HCT116 (cell line): ENCODE measurements at regions not wholly inside any gene's neighbourhood (a gene's known extent, or its start where the extent isn't known, plus 50 kb on each side); places are given as distances from the start of the nearest gene placed in this dataset.

Experiments used
- ATAC-seq: fragments of 200-7000 bp; cut with Tn5 transposase; 2 replicates; pipeline ENCODE4 v1.9.1; 2020; ENCODE audit warnings: mild to moderate bottlenecking, moderate library complexity
- BruUV-seq: library from RNA; stranded (reverse); fragments of 400-500 nt; replicated peaks from 2 replicates; lab custom pipeline; 2021; lab: Mats Ljungman, UMichigan
- CTCF ChIA-PET: fragments of 300-600 bp; sonication (Branson Sonifier 250); formaldehyde crosslinking; loops from one replicate; lab custom pipeline; 2021; ENCODE audit warnings: antibody characterized with exemption; lab: Charles Lee
- POLR2A ChIA-PET: fragments of 300-600, 350-600 bp; sonication (Branson Sonifier 250); formaldehyde crosslinking; loops from one replicate; lab custom pipeline; 2021; ENCODE audit warnings: antibody characterized with exemption; lab: Charles Lee
- RAD21 ChIA-PET, 2 experiments: fragments of 300-600 bp; sonication (Branson Sonifier 250); formaldehyde crosslinking; loops; one replicate each; lab custom pipeline; 2023; ENCODE audit warnings: low total read pairs in 2 of 2; ENCODE audit not compliant: uncharacterized antibody in 2 of 2, unreplicated experiment in 2 of 2, low non-redundant PET in 1 of 2; lab: Charles Lee
- DNase-seq: peaks from one replicate; pipeline ENCODE4 v3.0.0-alpha.2; 2010; ENCODE audit warnings: low read depth, low spot score
- H2AFZ ChIP-seq: fragments of 200-600 bp; shearing (Covaris generic), sonication (generic); 2 replicates; pipeline ENCODE4 v1.6.1; 2017; ENCODE audit warnings: low read depth, mixed run types, mixed read lengths, antibody characterized with exemption, low read length; ENCODE audit not compliant: poor library complexity, severe bottlenecking
- H3K27ac ChIP-seq: 2 replicates; pipeline ENCODE4 v1.5.1; 2012; ENCODE audit warnings: low read depth, low read length
- H3K27me3 ChIP-seq: fragments of 200-600 bp; sonication (generic); 2 replicates; pipeline ENCODE4 v1.6.1; 2016; ENCODE audit warnings: mixed run types, low read length, mixed read lengths; ENCODE audit not compliant: insufficient read depth
- H3K36me3 ChIP-seq, 2 experiments: fragments of 200-500 bp in 1 of 2; fragments of 200-600 bp in 1 of 2; sonication (Bioruptor generic) in 1 of 2; sonication (generic) in 1 of 2; 2 replicates each; pipeline versions ENCODE4 v1.5.1 to v1.6.1; 2014 to 2016; ENCODE audit warnings: low read length in 2 of 2, inconsistent platforms in 1 of 2, mixed read lengths in 1 of 2, mixed run types in 1 of 2; ENCODE audit not compliant: insufficient read depth in 2 of 2, control insufficient read depth in 1 of 2
- H3K4me1 ChIP-seq, 2 experiments: fragments of 200-600 bp in 1 of 2; sonication (generic) in 1 of 2; 2 replicates each; pipeline versions ENCODE4 v1.5.1 to v1.6.1; 2012 to 2017; ENCODE audit warnings: low read length in 2 of 2, inconsistent platforms in 1 of 2, mild to moderate bottlenecking in 1 of 2, mixed read lengths in 1 of 2, mixed run types in 1 of 2, moderate library complexity in 1 of 2; ENCODE audit not compliant: insufficient read depth in 2 of 2, control insufficient read depth in 1 of 2
- H3K4me2 ChIP-seq: fragments of 200-600 bp; sonication (generic); 2 replicates; pipeline ENCODE4 v1.6.1; 2017; ENCODE audit warnings: mixed run types, low read length, mixed read lengths
- H3K4me3 ChIP-seq, 2 experiments: fragments of 200-600 bp in 1 of 2; sonication (generic) in 1 of 2; replicated peaks in 1 of 2; 2 replicates each; pipeline ENCODE4 v1.5.1; 2011 to 2016; ENCODE audit warnings: low read length in 2 of 2, control low read depth in 1 of 2, low read depth in 1 of 2, mild to moderate bottlenecking in 1 of 2, mixed read lengths in 1 of 2, mixed run types in 1 of 2
- H3K79me2 ChIP-seq: fragments of 200-600 bp; sonication (generic); 2 replicates; pipeline ENCODE4 v1.6.1; 2017; ENCODE audit warnings: mild to moderate bottlenecking, mixed run types, low read length, moderate library complexity, mixed read lengths; ENCODE audit not compliant: insufficient read depth
- H3K9ac ChIP-seq: fragments of 200-600 bp; sonication (generic); 2 replicates; pipeline ENCODE4 v1.6.1; 2016; ENCODE audit warnings: low read length, mixed read lengths
- H3K9me2 ChIP-seq: fragments of 200-600 bp; sonication (generic), shearing (Covaris generic); 2 replicates; pipeline ENCODE4 v1.6.1; 2017; ENCODE audit warnings: mixed run types, mild to moderate bottlenecking, moderate library complexity; ENCODE audit not compliant: insufficient read depth
- H3K9me3 ChIP-seq, 2 experiments: fragments of 200-500 bp in 1 of 2; fragments of 200-600 bp in 1 of 2; sonication (Bioruptor generic) in 1 of 2; sonication (generic) in 1 of 2; 2 replicates each; pipeline ENCODE4 v1.6.1; 2014 to 2017; ENCODE audit warnings: low read length in 2 of 2, mixed read lengths in 2 of 2, inconsistent platforms in 1 of 2, low read depth in 1 of 2, mild to moderate bottlenecking in 1 of 2, mixed run types in 1 of 2, moderate library complexity in 1 of 2; ENCODE audit not compliant: control insufficient read depth in 1 of 2, insufficient read depth in 1 of 2
- H4K20me1 ChIP-seq: fragments of 200-600 bp; sonication (generic), shearing (Covaris generic); 2 replicates; pipeline ENCODE4 v1.6.1; 2017; ENCODE audit warnings: mixed run types, mild to moderate bottlenecking, moderate library complexity; ENCODE audit not compliant: insufficient read depth
- ATF3 ChIP-seq: IDR thresholded peaks from 2 replicates; pipeline ENCODE4 v1.6.1; 2012
- CEBPB ChIP-seq: IDR thresholded peaks from 2 replicates; pipeline ENCODE4 v1.6.1; 2012; ENCODE audit warnings: low read depth
- ELF1 ChIP-seq: IDR thresholded peaks from 2 replicates; pipeline ENCODE4 v1.6.1; 2012; ENCODE audit warnings: low read depth, borderline replicate concordance
- EZH2 ChIP-seq: fragments of 200-600 bp; sonication (generic); IDR thresholded peaks from 2 replicates; pipeline ENCODE4 v1.6.1; 2017; ENCODE audit warnings: antibody characterized with exemption, mixed run types
- FOSL1 ChIP-seq: IDR thresholded peaks from 2 replicates; pipeline ENCODE4 v1.6.1; 2012; ENCODE audit warnings: low read depth
- JUND ChIP-seq: IDR thresholded peaks from 2 replicates; pipeline ENCODE4 v1.6.1; 2012
- RAD21 ChIP-seq: IDR thresholded peaks from 2 replicates; pipeline ENCODE4 v1.6.1; 2012; ENCODE audit warnings: low read depth, mild to moderate bottlenecking
- SP1 ChIP-seq: IDR thresholded peaks from 2 replicates; pipeline ENCODE4 v1.6.1; 2012; ENCODE audit warnings: low read depth
- YY1 ChIP-seq: IDR thresholded peaks from 2 replicates; pipeline ENCODE4 v1.6.1; 2011; ENCODE audit warnings: low read length, low read depth, moderate library complexity, mild to moderate bottlenecking; ENCODE audit not compliant: insufficient replicate concordance; ENCODE audit errors: extremely low read depth
- ZNF274 ChIP-seq: fragments of 200-500 bp; sonication (Bioruptor generic); IDR thresholded peaks from 2 replicates; pipeline ENCODE4 v1.6.1; 2014; ENCODE audit warnings: mild to moderate bottlenecking, low read depth, low read length, inconsistent platforms
- intact Hi-C: fragments of 100-400 bp; cut with micrococcal nuclease; formaldehyde crosslinking; loops from 2 replicates; pipeline ENCODE4 v1.10.0; 2022
- TF ChIP-seq, protein P1 (sequence below): IDR thresholded peaks from 2 replicates; pipeline ENCODE4 v1.6.1; 2011; ENCODE audit warnings: mild to moderate bottlenecking, low read length, moderate library complexity; ENCODE audit not compliant: insufficient replicate concordance; ENCODE audit errors: extremely low read depth
- TF ChIP-seq, protein P2 (sequence below), 3 experiments: fragments of 200-600 bp in 1 of 3; sonication (generic) in 1 of 3; IDR thresholded peaks in 2 of 3; conservative IDR thresholded peaks in 1 of 3; 2 replicates each; pipeline ENCODE4 v1.5.1; 2012 to 2017; ENCODE audit warnings: low read depth in 2 of 3, low read length in 2 of 3, antibody characterized with exemption in 1 of 3, borderline replicate concordance in 1 of 3, control low read depth in 1 of 3, mild to moderate bottlenecking in 1 of 3, mixed read lengths in 1 of 3, mixed run types in 1 of 3, moderate library complexity in 1 of 3; ENCODE audit not compliant: insufficient read depth in 1 of 3

DNA sequence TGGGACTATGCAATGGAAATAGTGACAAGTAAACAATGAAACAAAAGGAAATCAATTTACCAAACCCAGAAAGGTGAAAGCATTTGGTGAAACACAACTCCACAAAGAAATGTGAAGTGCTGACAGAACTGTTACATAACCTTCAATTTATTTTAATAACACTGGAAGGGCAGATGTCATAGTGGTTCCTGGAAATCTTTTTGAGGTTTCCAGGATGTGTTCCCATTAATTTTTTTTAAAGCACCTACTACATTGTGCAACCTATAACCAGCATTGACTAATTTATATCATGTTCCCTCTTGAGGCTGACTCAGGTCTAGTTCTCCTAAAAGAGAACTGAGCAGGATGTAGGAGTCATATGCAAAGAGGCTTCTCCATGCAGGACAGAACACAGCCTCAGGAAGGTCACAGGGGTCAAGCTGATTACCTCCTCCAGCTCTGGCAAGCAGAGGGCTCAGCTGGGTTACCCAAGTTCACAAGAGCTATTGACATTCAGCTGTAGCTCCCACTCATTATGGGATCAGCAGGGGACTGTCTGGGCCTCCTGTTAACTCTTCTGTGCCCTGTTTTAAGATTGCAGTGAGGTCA lies 157.1 kb upstream of the NRIP1 start:
- ChIA-PET POLR2A (no interaction called here), RAD21 (no interaction called here), CTCF (no interaction called here)
- Histone ChIP-seq H3K9me3 (no peaks in the 10 kb centered on the region), H3K27me3 (no peaks in the 10 kb centered on the region), H2AFZ (no peak overlapping the region), H3K4me2 (peak overlapping the region; percentile 40), H3K4me1 (peaks cover 0 to 37% of the 10 kb centered on the region in 2 experiments; a peak in 2 of 4 replicates), H3K79me2 (no peaks in the 10 kb centered on the region), H3K4me3 (no peak overlapping the region), H3K9ac (no peak overlapping the region), H3K27ac (peak overlapping the region; percentile 22; the same call in 1 of the 2 replicates), H3K9me2 (no peaks in the 10 kb centered on the region), H4K20me1 (no peaks in the 10 kb centered on the region), H3K36me3 (no peaks in the 10 kb centered on the region)
- TF ChIP-seq, protein P1, sequence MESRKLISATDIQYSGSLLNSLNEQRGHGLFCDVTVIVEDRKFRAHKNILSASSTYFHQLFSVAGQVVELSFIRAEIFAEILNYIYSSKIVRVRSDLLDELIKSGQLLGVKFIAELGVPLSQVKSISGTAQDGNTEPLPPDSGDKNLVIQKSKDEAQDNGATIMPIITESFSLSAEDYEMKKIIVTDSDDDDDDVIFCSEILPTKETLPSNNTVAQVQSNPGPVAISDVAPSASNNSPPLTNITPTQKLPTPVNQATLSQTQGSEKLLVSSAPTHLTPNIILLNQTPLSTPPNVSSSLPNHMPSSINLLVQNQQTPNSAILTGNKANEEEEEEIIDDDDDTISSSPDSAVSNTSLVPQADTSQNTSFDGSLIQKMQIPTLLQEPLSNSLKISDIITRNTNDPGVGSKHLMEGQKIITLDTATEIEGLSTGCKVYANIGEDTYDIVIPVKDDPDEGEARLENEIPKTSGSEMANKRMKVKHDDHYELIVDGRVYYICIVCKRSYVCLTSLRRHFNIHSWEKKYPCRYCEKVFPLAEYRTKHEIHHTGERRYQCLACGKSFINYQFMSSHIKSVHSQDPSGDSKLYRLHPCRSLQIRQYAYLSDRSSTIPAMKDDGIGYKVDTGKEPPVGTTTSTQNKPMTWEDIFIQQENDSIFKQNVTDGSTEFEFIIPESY = no peak
- peak; percentile 47; the same call in 1 of the 2 replicates for TF ChIP-seq CEBPB
- DNase-seq (peak; percentile 22), ATAC-seq (peak; percentile 53)
- no TSS peak for BruUV-seq
- intact Hi-C loops = loop anchor here (10.0 kb wide), 2 partner anchors 73 to 347 kb away; no protein-coding TSS in a partner anchor

DNA sequence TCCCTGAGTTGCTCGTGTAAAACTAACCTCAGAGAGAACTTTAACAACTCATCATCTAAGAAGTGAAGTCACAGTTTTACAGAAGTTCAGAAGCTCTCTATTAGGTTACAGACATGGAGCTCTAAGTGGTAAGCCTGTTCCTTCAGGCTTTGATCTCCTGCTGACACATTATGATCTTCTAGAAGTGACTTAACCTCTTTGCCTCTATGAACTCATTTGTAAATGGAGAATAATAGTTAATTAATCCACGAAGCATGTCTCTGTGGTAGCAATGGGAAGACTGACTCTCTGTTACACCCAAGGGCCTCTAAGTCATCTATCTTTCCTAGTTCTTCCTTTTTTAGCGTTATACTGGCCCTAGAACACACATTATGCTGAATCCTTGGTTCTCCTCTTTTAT lies 157.9 kb upstream of the NRIP1 start:
- Histone ChIP-seq H3K27ac (peak overlapping the region; percentile 22; the same call in 1 of the 2 replicates), H2AFZ (no peak overlapping the region), H3K4me3 (no peak overlapping the region), H3K36me3 (no peaks in the 10 kb centered on the region), H3K9ac (no peak overlapping the region), H3K4me1 (peaks cover 0 to 37% of the 10 kb centered on the region in 2 experiments; a peak in 2 of 4 replicates), H4K20me1 (no peaks in the 10 kb centered on the region), H3K79me2 (no peaks in the 10 kb centered on the region), H3K27me3 (no peaks in the 10 kb centered on the region), H3K4me2 (peak overlapping the region; percentile 40), H3K9me3 (no peaks in the 10 kb centered on the region), H3K9me2 (no peaks in the 10 kb centered on the region)
- no TSS peak for BruUV-seq
- peak; percentile 50; the same call in 1 of the 2 replicates for ATAC-seq
- ChIA-PET RAD21 (no interaction called here), CTCF (no interaction called here), POLR2A (no interaction called here)
- intact Hi-C loops = loop anchor here (10.0 kb wide), 2 partner anchors 72 to 348 kb away; no protein-coding TSS in a partner anchor
- DNase-seq = peak; percentile 49
- peak; percentile 67 for TF ChIP-seq SP1
- no peak for TF ChIP-seq RAD21
- TF ChIP-seq, protein P1 = no peak
- TF ChIP-seq YY1 = no peak
- no peak for TF ChIP-seq ELF1
- no peak for TF ChIP-seq ZNF274
- TF ChIP-seq EZH2 = no peak
- TF ChIP-seq CEBPB = peak; percentile 20; the same call in 1 of the 2 replicates
- TF ChIP-seq, protein P2, sequence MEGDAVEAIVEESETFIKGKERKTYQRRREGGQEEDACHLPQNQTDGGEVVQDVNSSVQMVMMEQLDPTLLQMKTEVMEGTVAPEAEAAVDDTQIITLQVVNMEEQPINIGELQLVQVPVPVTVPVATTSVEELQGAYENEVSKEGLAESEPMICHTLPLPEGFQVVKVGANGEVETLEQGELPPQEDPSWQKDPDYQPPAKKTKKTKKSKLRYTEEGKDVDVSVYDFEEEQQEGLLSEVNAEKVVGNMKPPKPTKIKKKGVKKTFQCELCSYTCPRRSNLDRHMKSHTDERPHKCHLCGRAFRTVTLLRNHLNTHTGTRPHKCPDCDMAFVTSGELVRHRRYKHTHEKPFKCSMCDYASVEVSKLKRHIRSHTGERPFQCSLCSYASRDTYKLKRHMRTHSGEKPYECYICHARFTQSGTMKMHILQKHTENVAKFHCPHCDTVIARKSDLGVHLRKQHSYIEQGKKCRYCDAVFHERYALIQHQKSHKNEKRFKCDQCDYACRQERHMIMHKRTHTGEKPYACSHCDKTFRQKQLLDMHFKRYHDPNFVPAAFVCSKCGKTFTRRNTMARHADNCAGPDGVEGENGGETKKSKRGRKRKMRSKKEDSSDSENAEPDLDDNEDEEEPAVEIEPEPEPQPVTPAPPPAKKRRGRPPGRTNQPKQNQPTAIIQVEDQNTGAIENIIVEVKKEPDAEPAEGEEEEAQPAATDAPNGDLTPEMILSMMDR (IDR thresholded peaks at IDR 0.05 in 2 of 3, conservative IDR thresholded peaks at IDR 0.05 in 1 of 3; ENCODE audit: borderline replicate concordance in 1 of 3, insufficient read depth in 1 of 3, low read depth in 2 of 3, low read length in 2 of 3) = no peak
- no peak for TF ChIP-seq ATF3
- TF ChIP-seq FOSL1 = peak; percentile 60
- peak; percentile 57 for TF ChIP-seq JUND
